LNCaP clone FGC (cell line): ENCODE measurements at regions not wholly inside any gene's neighbourhood (a gene's known extent, or its start where the extent isn't known, plus 50 kb on each side); places are given as distances from the start of the nearest gene placed in this dataset.
"Not testable (repeated sequence)": the region's sequence is repeated elsewhere in the genome, so short reads cannot be mapped to it uniquely, and the experiment has no call there.

ENCODE experiments used
- DNase-seq: peaks from one replicate; pipeline ENCODE4 v3.0.0-alpha.2; 2011; ENCODE audit warnings: low read depth
- H3K4me3 ChIP-seq: 2 replicates; pipeline ENCODE4 v1.5.1; 2011; ENCODE audit warnings: mild to moderate bottlenecking, low read depth, low read length, control low read depth
- CTCF ChIP-seq: IDR thresholded peaks from 2 replicates; pipeline ENCODE4 v1.5.1; 2012; ENCODE audit warnings: mild to moderate bottlenecking; ENCODE audit not compliant: control insufficient read depth, insufficient read depth; ENCODE audit errors: extremely low read depth

GRCh38 chr7:84738583-84739150 is 448.2 kb downstream of the SEMA3D start:
- TF ChIP-seq CTCF = no peak
- H3K4me3 ChIP-seq = no peak overlapping the region
- DNase-seq = no peak

GRCh38 chr7:84735677-84736076 is 451.2 kb downstream of the SEMA3D start:
- H3K4me3 ChIP-seq = no peak overlapping the region
- no peak for TF ChIP-seq CTCF
- DNase-seq = no peak

- no peak overlapping the region for H3K4me3 ChIP-seq
- no peak for DNase-seq
- no peak for TF ChIP-seq CTCF
These were observed 451.8 kb downstream of the SEMA3D start for GRCh38 chr7:84735011-84735410.

GRCh38 chr7:84733976-84734375 is 452.9 kb downstream of the SEMA3D start:
- not testable (repeated sequence) for H3K4me3 ChIP-seq, DNase-seq

GRCh38 chr7:84730864-84731263 is 456.0 kb downstream of the SEMA3D start:
- not testable (repeated sequence) for DNase-seq

GRCh38 chr7:84729284-84729683 is 457.6 kb downstream of the SEMA3D start:
- no peak for DNase-seq
- no peak for TF ChIP-seq CTCF
- no peak overlapping the region for H3K4me3 ChIP-seq

More at GRCh38 chr7:84730864-84731263, 456.0 kb downstream of the SEMA3D start:
- not testable (repeated sequence) for H3K4me3 ChIP-seq

GRCh38 chr7:84722734-84723133 is 464.1 kb downstream of the SEMA3D start:
- TF ChIP-seq CTCF = no peak
- no peak for DNase-seq
- no peak overlapping the region for H3K4me3 ChIP-seq

GRCh38 chr7:84722086-84722485 is 464.8 kb downstream of the SEMA3D start:
- H3K4me3 ChIP-seq = no peak overlapping the region
- DNase-seq = no peak
- TF ChIP-seq CTCF = no peak
